Type B pancreatic cell (in vitro differentiated cells): ENCODE measurements at regions not wholly inside any gene's neighbourhood (a gene's known extent, or its start where the extent isn't known, plus 50 kb on each side); places are given as distances from the start of the nearest gene placed in this dataset.

Experiments
- DNase-seq: peaks from one replicate; pipeline ENCODE4 v3.0.0; 2021; ENCODE audit warnings: mixed read lengths; ENCODE audit not compliant: unreplicated experiment; ENCODE audit errors: extremely low spot score
- H3K27ac Mint-ChIP-seq: 2 replicates; pipeline ENCODE4 v1.8.0; 2021; ENCODE audit warnings: mild to moderate bottlenecking, mixed read lengths
- H3K27me3 Mint-ChIP-seq: 2 replicates; pipeline ENCODE4 v1.8.0; 2021; ENCODE audit warnings: mixed read lengths
- H3K36me3 Mint-ChIP-seq: 2 replicates; pipeline ENCODE4 v1.8.0; 2021; ENCODE audit warnings: mixed read lengths
- H3K4me1 Mint-ChIP-seq: one replicate; pipeline ENCODE4 v1.8.0; 2021; ENCODE audit warnings: mixed read lengths; ENCODE audit not compliant: unreplicated experiment
- H3K4me3 Mint-ChIP-seq: 2 replicates; pipeline ENCODE4 v1.8.0; 2021; ENCODE audit warnings: mild to moderate bottlenecking, mixed read lengths
- H3K9me3 Mint-ChIP-seq: 2 replicates; pipeline ENCODE4 v1.8.0; 2021; ENCODE audit warnings: mixed read lengths
- CTCF ChIP-seq: fragments of 200-600 bp; sonication (generic); conservative IDR thresholded peaks from 2 replicates; pipeline ENCODE4 v1.5.0; 2021; ENCODE audit warnings: antibody characterized with exemption, mild to moderate bottlenecking

GRCh38 chr15:62972814-62973213 is 69.7 kb upstream of the TPM1 start:
- Mint-ChIP-seq H3K4me1 (peaks cover 18% of the 10 kb centered on the region), H3K27me3 (no peaks in the 10 kb centered on the region), H3K36me3 (no peaks in the 10 kb centered on the region), H3K4me3 (no peak overlapping the region), H3K9me3 (no peaks in the 10 kb centered on the region), H3K27ac (no peak overlapping the region)
- DNase-seq, result no peak
- no peak for TF ChIP-seq CTCF

GRCh38 chr15:62975515-62975914 is 67.0 kb upstream of the TPM1 start:
- no peak overlapping the region for H3K27ac Mint-ChIP-seq
- H3K9me3 Mint-ChIP-seq, result no peaks in the 10 kb centered on the region
- H3K27me3 Mint-ChIP-seq, result no peaks in the 10 kb centered on the region
- no peak overlapping the region for H3K4me3 Mint-ChIP-seq
- H3K4me1 Mint-ChIP-seq, result peaks cover 27% of the 10 kb centered on the region
- no peaks in the 10 kb centered on the region for H3K36me3 Mint-ChIP-seq
- TF ChIP-seq CTCF, result no peak
- no peak for DNase-seq

- no peaks in the 10 kb centered on the region for H3K36me3 Mint-ChIP-seq
- H3K4me3 Mint-ChIP-seq, result peak overlapping the region; percentile 11
- no peak for TF ChIP-seq CTCF
- no peaks in the 10 kb centered on the region for H3K27me3 Mint-ChIP-seq
- no peaks in the 10 kb centered on the region for H3K9me3 Mint-ChIP-seq
- peaks cover 27% of the 10 kb centered on the region for H3K4me1 Mint-ChIP-seq
- DNase-seq, result no peak
- H3K27ac Mint-ChIP-seq, result no peak overlapping the region
Measured at GRCh38 chr15:62976301-62976881, 66.2 kb upstream of the TPM1 start.

- TF ChIP-seq CTCF, result no peak
- DNase-seq, result no peak
- H3K27ac Mint-ChIP-seq, result no peak overlapping the region
- no peaks in the 10 kb centered on the region for H3K9me3 Mint-ChIP-seq
- H3K4me1 Mint-ChIP-seq, result peaks cover 27% of the 10 kb centered on the region
- H3K36me3 Mint-ChIP-seq, result no peaks in the 10 kb centered on the region
- no peaks in the 10 kb centered on the region for H3K27me3 Mint-ChIP-seq
- no peak overlapping the region for H3K4me3 Mint-ChIP-seq
Measured at GRCh38 chr15:62977952-62978811, 64.4 kb upstream of the TPM1 start.

GRCh38 chr15:62979252-62979651 is 63.3 kb upstream of the TPM1 start:
- Mint-ChIP-seq H3K27me3 (no peaks in the 10 kb centered on the region), H3K9me3 (no peaks in the 10 kb centered on the region), H3K4me3 (no peak overlapping the region), H3K4me1 (peaks cover 27% of the 10 kb centered on the region), H3K27ac (peak overlapping the region; percentile 48), H3K36me3 (no peaks in the 10 kb centered on the region)
- no peak for DNase-seq
- no peak for TF ChIP-seq CTCF
